HL-60 (cell line): ENCODE measurements at regions not wholly inside any gene's neighbourhood (a gene's known extent, or its start where the extent isn't known, plus 50 kb on each side); places are given as distances from the start of the nearest gene placed in this dataset.

Source experiments
- DNase-seq, 2 experiments: peaks; one replicate each; pipeline ENCODE4 v3.0.0-alpha.2; 2010 to 2020; ENCODE audit warnings: low read depth in 1 of 2, low spot score in 1 of 2
- H3K27ac ChIP-seq: fragments of 250-450 bp; sonication (Bioruptor Pico); replicated peaks from 2 replicates; pipeline ENCODE4 v1.5.1; 2020; ENCODE audit warnings: mild to moderate bottlenecking, moderate library complexity
- H3K27me3 ChIP-seq: fragments of 250-450 bp; sonication (Bioruptor Pico); 2 replicates; pipeline ENCODE4 v1.5.1; 2021; ENCODE audit warnings: mild to moderate bottlenecking, moderate library complexity; ENCODE audit not compliant: insufficient read depth, poor library complexity, severe bottlenecking
- H3K4me3 ChIP-seq: replicated peaks from 2 replicates; pipeline ENCODE4 v1.5.1; 2011; ENCODE audit warnings: mild to moderate bottlenecking, control low read depth, low read length; ENCODE audit not compliant: insufficient read depth
- GABPA ChIP-seq: IDR thresholded peaks from 2 replicates; pipeline ENCODE4 v1.6.1; 2012; ENCODE audit warnings: low read depth
- POLR2AphosphoS5 ChIP-seq: IDR thresholded peaks from 2 replicates; pipeline ENCODE4 v1.6.1; 2012; ENCODE audit warnings: low read depth
- SPI1 ChIP-seq: IDR thresholded peaks from 2 replicates; pipeline ENCODE4 v1.6.1; 2012; ENCODE audit warnings: low read depth, mild to moderate bottlenecking, borderline replicate concordance
- TF ChIP-seq, protein P1 (sequence below): IDR thresholded peaks from 2 replicates; pipeline ENCODE4 v1.6.1; 2012; ENCODE audit warnings: low read depth; ENCODE audit not compliant: insufficient replicate concordance
- TF ChIP-seq, protein P2 (sequence below): IDR thresholded peaks from one replicate; pipeline ENCODE4 v1.5.1; 2011; ENCODE audit warnings: low read length, control low read depth, inconsistent platforms; ENCODE audit not compliant: insufficient read depth

DNA sequence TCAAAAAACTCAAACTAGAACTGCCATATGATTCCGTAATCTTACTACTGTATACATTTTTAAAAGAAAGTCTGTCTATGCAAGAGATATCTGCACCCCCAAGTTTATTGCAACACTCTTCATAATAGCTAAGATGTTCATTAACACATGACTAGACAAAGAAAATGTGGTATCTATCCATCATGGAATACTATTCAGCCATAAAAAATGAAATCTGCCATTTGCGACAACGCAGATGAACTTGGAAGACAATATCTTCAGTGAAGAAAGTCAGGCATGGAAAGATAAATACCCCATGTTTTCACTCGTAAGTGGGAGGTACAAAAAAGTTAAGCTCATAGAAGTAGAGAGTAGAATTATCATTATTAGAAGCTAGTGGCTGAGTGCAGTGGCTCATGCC lies 87.3 kb upstream of the DHRSX start:
- Histone ChIP-seq H3K27me3 (peaks cover 11% of the 10 kb centered on the region), H3K4me3 (no peak overlapping the region), H3K27ac (no peak overlapping the region)
- TF ChIP-seq, protein P1, sequence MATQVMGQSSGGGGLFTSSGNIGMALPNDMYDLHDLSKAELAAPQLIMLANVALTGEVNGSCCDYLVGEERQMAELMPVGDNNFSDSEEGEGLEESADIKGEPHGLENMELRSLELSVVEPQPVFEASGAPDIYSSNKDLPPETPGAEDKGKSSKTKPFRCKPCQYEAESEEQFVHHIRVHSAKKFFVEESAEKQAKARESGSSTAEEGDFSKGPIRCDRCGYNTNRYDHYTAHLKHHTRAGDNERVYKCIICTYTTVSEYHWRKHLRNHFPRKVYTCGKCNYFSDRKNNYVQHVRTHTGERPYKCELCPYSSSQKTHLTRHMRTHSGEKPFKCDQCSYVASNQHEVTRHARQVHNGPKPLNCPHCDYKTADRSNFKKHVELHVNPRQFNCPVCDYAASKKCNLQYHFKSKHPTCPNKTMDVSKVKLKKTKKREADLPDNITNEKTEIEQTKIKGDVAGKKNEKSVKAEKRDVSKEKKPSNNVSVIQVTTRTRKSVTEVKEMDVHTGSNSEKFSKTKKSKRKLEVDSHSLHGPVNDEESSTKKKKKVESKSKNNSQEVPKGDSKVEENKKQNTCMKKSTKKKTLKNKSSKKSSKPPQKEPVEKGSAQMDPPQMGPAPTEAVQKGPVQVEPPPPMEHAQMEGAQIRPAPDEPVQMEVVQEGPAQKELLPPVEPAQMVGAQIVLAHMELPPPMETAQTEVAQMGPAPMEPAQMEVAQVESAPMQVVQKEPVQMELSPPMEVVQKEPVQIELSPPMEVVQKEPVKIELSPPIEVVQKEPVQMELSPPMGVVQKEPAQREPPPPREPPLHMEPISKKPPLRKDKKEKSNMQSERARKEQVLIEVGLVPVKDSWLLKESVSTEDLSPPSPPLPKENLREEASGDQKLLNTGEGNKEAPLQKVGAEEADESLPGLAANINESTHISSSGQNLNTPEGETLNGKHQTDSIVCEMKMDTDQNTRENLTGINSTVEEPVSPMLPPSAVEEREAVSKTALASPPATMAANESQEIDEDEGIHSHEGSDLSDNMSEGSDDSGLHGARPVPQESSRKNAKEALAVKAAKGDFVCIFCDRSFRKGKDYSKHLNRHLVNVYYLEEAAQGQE: no peak
- TF ChIP-seq, protein P2, sequence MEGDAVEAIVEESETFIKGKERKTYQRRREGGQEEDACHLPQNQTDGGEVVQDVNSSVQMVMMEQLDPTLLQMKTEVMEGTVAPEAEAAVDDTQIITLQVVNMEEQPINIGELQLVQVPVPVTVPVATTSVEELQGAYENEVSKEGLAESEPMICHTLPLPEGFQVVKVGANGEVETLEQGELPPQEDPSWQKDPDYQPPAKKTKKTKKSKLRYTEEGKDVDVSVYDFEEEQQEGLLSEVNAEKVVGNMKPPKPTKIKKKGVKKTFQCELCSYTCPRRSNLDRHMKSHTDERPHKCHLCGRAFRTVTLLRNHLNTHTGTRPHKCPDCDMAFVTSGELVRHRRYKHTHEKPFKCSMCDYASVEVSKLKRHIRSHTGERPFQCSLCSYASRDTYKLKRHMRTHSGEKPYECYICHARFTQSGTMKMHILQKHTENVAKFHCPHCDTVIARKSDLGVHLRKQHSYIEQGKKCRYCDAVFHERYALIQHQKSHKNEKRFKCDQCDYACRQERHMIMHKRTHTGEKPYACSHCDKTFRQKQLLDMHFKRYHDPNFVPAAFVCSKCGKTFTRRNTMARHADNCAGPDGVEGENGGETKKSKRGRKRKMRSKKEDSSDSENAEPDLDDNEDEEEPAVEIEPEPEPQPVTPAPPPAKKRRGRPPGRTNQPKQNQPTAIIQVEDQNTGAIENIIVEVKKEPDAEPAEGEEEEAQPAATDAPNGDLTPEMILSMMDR: no peak
- TF ChIP-seq POLR2AphosphoS5: no peak
- no peak for TF ChIP-seq GABPA
- no peak for TF ChIP-seq SPI1
- DNase-seq: no peak

DNA sequence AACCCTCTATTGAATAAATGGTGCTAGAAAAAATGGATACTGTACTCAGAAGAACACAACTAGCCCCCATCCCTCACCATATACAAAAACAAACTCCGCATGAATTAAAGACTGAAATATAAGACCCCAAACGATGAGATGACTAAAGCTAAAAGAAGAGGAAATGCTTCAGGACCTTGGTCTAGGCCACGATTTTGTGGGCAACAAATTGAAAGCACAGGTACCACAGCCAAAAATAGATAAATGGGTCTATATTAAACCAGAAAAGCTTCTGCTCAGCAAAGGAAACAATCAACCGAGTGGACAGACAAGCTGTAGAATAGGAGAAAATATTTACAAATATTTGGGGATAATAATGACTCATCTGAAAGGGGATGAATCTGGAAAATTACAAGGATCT lies 86.4 kb upstream of the DHRSX start:
- no peak for TF ChIP-seq SPI1
- no peak for TF ChIP-seq POLR2AphosphoS5
- TF ChIP-seq, protein P2: no peak
- no peak for TF ChIP-seq GABPA
- TF ChIP-seq, protein P1: no peak

GRCh38 chrX:2585158-2585470 lies 84.3 kb upstream of the DHRSX start:
- Histone ChIP-seq H3K27me3 (peaks cover 20% of the 10 kb centered on the region), H3K27ac (no peak overlapping the region), H3K4me3 (no peak overlapping the region)
- no peak for DNase-seq
- TF ChIP-seq, protein P1: no peak
- TF ChIP-seq, protein P2: no peak
- TF ChIP-seq SPI1: no peak
- TF ChIP-seq POLR2AphosphoS5: no peak
- no peak for TF ChIP-seq GABPA

More for the DNA sequence above, 86.4 kb upstream of the DHRSX start:
- Histone ChIP-seq H3K27ac (no peak overlapping the region), H3K27me3 (peaks cover 15% of the 10 kb centered on the region), H3K4me3 (no peak overlapping the region)
- no peak for DNase-seq
